ENCODE measurements at regions not wholly inside any gene's neighbourhood (a gene's known extent, or its start where the extent isn't known, plus 50 kb on each side); places are given as distances from the start of the nearest gene placed in this dataset.

DNA sequence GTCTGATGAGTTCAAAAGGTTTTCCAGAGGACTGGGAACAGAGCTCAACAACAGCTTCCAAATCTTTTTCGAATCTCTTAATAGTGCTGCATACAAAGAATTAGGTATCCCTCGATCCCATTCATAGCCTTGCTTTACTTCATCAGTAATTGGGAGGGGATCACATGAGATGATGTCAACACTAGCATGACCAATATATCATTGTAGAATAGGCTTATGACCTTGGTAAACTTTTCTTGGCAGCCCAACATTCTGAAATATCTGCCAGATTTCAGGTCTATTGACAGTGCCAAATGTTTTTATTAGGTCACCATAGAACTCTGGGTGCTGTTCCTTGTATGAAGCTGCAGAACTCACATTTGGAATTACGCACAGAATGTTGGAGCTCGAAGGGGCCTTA is 228.9 kb downstream of the FGF10 start:
- Mint-ChIP-seq H3K4me3 (no peak overlapping the region), H3K27me3 (ENCODE audit: low read depth) (no peaks in the 10 kb centered on the region), H3K36me3 (ENCODE audit: insufficient read depth in 1 of 3, low read depth in 3 of 3) (peaks cover 3 to 30% (median 15%) of the 10 kb centered on the region in 3 experiments; a peak in 6 of 7 replicates), H3K4me1 (peaks cover 5% of the 10 kb centered on the region in 2 experiments), H3K9me3 (peaks cover 18 to 19% of the 10 kb centered on the region in 2 experiments), H3K27ac (no peak overlapping the region)
- Histone ChIP-seq H4K20me1 (ENCODE audit: control insufficient read depth, insufficient read depth, insufficient read length) (no peaks in the 10 kb centered on the region), H3K4me2 (ENCODE audit: insufficient read depth, insufficient read length, low read length) (no peak overlapping the region), H2BK15ac (ENCODE audit: low read depth, low read length) (no peak overlapping the region), H3K79me1 (ENCODE audit: insufficient read depth, low read depth, low read length, poor library complexity, severe bottlenecking) (no peaks in the 10 kb centered on the region), H3K14ac (ENCODE audit: insufficient read depth, low read length) (no peak overlapping the region), H3K23ac (ENCODE audit: insufficient read length, low read depth, low read length) (no peak overlapping the region), H2AK5ac (ENCODE audit: insufficient read length, low read length) (no peak overlapping the region), H2BK5ac (ENCODE audit: insufficient read length, low read length) (no peak overlapping the region), H4K5ac (ENCODE audit: insufficient read length, low read depth, low read length) (no peak overlapping the region), H2BK12ac (ENCODE audit: insufficient read length, low read depth, low read length) (no peak overlapping the region), H3T11ph (ENCODE audit: low read length) (no peak overlapping the region), H3K9ac (ENCODE audit: extremely low read depth, insufficient read length, low read length) (no peak overlapping the region), H2AFZ (ENCODE audit: low read length) (no peak overlapping the region), H2BK20ac (ENCODE audit: low read depth, low read length, poor library complexity, severe bottlenecking) (no peak overlapping the region), H4K8ac (replicated peaks; ENCODE audit: insufficient read length, low read depth, low read length) (no peak overlapping the region), H3K4me1 (ENCODE audit: insufficient read depth, low read length) (no peaks in the 10 kb centered on the region), H3K56ac (ENCODE audit: insufficient read length, low read depth, low read length) (no peak overlapping the region), H2BK120ac (ENCODE audit: low read depth, low read length, poor library complexity, severe bottlenecking) (no peak overlapping the region), H3K4ac (ENCODE audit: low read depth, low read length) (no peak overlapping the region), H3K79me2 (ENCODE audit: insufficient read depth, low read length) (no peaks in the 10 kb centered on the region), H4K91ac (ENCODE audit: insufficient read length, low read depth, low read length) (no peak overlapping the region), H3K27me3 (ENCODE audit: insufficient read depth, low read length) (no peaks in the 10 kb centered on the region), H3K27ac (ENCODE audit: insufficient read length, low read depth, low read length) (no peak overlapping the region), H3K9me3 (ENCODE audit: control insufficient read depth, low read depth, low read length) (peaks cover 7% of the 10 kb centered on the region), H3K18ac (ENCODE audit: insufficient read length, low read depth, low read length) (no peak overlapping the region), H3K23me2 (ENCODE audit: insufficient read length, low read depth, low read length, poor library complexity, severe bottlenecking) (no peaks in the 10 kb centered on the region)
- no peak for DNase-seq
- TF ChIP-seq, protein P1, sequence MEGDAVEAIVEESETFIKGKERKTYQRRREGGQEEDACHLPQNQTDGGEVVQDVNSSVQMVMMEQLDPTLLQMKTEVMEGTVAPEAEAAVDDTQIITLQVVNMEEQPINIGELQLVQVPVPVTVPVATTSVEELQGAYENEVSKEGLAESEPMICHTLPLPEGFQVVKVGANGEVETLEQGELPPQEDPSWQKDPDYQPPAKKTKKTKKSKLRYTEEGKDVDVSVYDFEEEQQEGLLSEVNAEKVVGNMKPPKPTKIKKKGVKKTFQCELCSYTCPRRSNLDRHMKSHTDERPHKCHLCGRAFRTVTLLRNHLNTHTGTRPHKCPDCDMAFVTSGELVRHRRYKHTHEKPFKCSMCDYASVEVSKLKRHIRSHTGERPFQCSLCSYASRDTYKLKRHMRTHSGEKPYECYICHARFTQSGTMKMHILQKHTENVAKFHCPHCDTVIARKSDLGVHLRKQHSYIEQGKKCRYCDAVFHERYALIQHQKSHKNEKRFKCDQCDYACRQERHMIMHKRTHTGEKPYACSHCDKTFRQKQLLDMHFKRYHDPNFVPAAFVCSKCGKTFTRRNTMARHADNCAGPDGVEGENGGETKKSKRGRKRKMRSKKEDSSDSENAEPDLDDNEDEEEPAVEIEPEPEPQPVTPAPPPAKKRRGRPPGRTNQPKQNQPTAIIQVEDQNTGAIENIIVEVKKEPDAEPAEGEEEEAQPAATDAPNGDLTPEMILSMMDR (conservative IDR thresholded peaks at IDR 0.05): no peak
- WGBS (ENCODE audit: extremely low coverage, insufficient read length, low lambda C conversion rate): no CpG with 5 or more reads among the region's 4 CpGs

Data from H9 (cell line).